Coronary artery (tissue), 2 donors: ENCODE measurements at regions not wholly inside any gene's neighbourhood (a gene's known extent, or its start where the extent isn't known, plus 50 kb on each side); places are given as distances from the start of the nearest gene placed in this dataset.
A peak's percentile ranks its signal among the peaks of the same experiment; 100 is the strongest.

Experiments used
- DNase-seq: peaks from one replicate; pipeline ENCODE4 v3.0.0-alpha.2; 2017; ENCODE audit warnings: low spot score
- H3K27ac ChIP-seq, 2 donors: fragments of 200-600 bp; sonication (generic); one replicate each; pipeline ENCODE4 v1.5.1; 2016 to 2019
- H3K4me3 ChIP-seq: fragments of 200-600 bp; sonication (generic); 2 replicates; pipeline ENCODE4 v1.5.1; 2016; ENCODE audit warnings: mild to moderate bottlenecking, moderate library complexity
- TF ChIP-seq, protein P1 (sequence below): fragments of 200-600 bp; sonication (generic); IDR thresholded peaks from one replicate; pipeline ENCODE4 v1.5.1; 2019; ENCODE audit warnings: antibody characterized with exemption

DNA sequence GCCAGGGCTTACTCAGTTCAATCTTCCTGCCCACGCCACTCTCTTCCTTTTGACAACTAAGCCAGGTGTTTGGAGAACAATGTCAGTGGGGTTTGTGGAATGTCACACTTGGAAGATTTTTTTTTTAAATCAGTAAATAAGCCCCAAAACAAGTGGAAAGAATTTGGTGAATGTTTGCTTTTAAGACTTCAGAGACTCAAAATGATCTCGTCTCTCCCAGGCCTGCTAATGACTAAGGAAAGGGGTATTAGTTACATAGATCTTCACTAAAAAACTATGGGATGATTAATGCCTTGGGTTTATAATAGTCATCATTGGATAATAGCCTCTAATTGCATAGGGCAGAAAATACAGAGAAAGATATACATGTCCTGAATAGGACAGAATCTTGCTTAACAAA lies 166.4 kb downstream of the DMRT2 start:
- TF ChIP-seq, protein P1, sequence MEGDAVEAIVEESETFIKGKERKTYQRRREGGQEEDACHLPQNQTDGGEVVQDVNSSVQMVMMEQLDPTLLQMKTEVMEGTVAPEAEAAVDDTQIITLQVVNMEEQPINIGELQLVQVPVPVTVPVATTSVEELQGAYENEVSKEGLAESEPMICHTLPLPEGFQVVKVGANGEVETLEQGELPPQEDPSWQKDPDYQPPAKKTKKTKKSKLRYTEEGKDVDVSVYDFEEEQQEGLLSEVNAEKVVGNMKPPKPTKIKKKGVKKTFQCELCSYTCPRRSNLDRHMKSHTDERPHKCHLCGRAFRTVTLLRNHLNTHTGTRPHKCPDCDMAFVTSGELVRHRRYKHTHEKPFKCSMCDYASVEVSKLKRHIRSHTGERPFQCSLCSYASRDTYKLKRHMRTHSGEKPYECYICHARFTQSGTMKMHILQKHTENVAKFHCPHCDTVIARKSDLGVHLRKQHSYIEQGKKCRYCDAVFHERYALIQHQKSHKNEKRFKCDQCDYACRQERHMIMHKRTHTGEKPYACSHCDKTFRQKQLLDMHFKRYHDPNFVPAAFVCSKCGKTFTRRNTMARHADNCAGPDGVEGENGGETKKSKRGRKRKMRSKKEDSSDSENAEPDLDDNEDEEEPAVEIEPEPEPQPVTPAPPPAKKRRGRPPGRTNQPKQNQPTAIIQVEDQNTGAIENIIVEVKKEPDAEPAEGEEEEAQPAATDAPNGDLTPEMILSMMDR, result no peak
- Histone ChIP-seq H3K4me3 (no peak overlapping the region), H3K27ac (no peak overlapping the region)
- DNase-seq, result no peak

DNA sequence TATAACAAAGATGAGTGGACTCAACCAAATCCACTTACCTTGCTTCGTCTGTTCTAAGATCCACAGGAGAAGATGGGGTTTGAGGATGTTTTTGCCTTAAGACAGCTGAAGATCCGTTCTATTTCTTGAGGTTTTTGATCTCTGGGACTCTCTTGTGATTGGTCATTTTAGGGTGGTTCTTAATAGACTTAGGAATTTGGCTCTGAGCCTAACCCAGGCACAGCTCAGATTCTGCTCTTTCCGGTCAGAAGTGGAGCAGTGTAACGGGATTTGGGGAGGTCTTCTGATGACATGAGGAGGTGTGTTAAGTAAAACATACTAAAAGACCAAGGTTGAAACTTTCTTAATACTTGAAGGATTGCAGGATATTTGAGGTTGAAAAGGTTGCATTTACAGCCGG lies 166.9 kb downstream of the DMRT2 start:
- no peak overlapping the region for H3K4me3 ChIP-seq
- TF ChIP-seq, protein P1, result no peak
- no peak overlapping the region for H3K27ac ChIP-seq
- no peak for DNase-seq

DNA sequence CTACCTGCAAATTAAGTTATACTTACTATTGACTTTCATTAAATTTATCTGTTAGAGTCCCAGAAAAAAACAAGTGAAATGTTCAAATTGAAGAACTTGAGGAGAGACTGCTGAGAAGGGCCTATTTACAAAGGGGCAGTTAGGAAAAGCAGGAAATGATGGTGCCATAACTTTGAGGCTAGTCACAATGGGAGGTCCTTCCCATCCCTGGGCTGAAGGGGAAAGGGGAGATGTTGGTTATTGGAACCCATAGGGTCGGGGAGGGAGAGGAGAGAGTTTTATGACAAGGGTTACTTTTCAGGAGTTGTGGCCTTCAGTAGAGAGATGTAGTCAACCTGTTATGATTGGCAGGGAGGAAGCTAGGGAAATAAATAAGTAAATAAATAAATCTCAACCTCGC lies 169.1 kb downstream of the DMRT2 start:
- TF ChIP-seq, protein P1, result no peak
- no peak overlapping the region for H3K4me3 ChIP-seq
- H3K27ac ChIP-seq, result no peak overlapping the region
- no peak for DNase-seq

DNA sequence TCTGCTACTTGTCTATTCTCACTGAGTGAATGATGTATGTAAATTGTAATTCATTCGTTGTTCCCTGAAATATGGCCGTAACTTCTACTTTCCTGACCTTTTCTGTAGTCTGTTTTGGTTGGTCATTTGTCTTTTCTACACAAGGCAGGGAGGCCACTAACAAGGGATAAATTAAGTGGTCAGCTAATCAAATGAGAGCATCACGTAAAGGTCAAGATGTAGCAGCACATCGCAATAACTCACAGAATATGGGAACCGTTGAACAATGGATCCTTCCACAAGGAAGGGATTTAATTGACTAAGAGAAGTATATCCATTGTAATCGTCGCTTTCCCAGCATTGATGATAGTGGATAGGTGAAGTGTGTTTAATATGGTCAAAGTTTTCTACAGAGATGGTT lies 171.1 kb downstream of the DMRT2 start:
- TF ChIP-seq, protein P1, result no peak
- DNase-seq, result no peak
- Histone ChIP-seq H3K27ac (no peak overlapping the region), H3K4me3 (no peak overlapping the region)

DNA sequence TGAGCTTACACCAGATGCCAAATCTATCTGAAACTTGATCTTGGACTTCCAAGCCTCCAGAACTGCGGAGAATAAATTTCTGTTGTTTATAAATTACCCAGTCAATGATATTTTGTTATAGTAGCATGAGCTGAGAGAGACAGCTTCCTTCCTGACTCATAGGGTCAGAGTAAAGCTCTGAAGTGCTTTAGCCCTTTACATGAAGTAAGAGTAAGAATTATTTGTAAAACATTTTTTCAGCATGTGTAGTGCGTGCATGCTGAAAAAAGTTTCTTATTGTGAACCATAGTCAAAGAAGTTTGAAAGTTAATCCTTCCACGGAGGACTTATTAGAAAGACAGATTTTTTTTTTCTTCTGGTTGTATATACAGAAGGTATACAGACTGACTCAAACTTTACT lies 172.4 kb downstream of the DMRT2 start:
- Histone ChIP-seq H3K4me3 (no peak overlapping the region), H3K27ac (no peak overlapping the region)
- TF ChIP-seq, protein P1, result no peak
- no peak for DNase-seq

DNA sequence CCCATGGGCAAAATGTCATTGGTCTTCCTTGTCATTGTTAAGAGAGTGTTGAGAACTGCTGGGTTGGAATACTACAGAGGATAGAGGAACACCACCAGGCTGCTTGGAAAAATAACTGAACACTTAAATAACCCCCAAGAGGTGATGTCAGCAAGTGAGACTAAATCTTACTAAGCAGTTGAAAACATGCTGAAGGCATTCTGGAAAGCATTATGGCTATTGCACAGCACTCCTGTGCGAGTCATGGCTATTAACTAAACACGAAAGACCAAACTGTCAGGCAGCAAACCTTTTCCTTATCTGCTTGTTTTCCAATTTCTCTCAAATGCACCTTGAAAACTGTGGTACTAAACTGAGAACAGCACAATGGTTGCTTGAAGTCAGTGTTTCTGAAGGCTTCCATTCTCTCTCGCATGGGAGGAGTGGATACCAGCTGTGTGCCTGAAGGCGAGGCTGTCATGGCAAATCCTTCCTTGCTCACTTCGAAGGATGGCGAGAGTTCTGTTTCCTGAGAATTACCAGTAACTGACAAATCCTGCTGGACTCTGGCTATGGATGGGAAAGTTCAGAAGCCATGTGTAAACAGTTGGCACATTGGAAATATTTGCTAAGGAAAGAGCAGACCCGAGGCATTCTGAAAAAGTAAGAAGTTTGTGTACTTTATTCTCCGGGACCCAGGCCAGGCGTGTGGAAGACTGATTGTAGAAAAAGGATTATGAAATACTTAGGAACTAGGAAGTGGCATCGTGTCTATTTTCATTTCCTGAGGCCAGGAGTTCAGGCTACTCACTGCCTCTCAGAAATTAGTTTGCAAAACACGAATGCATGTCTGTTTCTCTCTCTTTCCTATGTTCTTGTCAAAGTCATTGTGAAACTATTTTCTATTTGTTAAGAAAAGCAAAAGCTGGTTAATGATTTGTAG lies 182.1 kb downstream of the DMRT2 start:
- TF ChIP-seq, protein P1, result no peak
- Histone ChIP-seq H3K4me3 (peak overlapping the region; percentile 26), H3K27ac (peak overlapping the region in 1 of 2 donors; percentile 58)
- no peak for DNase-seq

DNA sequence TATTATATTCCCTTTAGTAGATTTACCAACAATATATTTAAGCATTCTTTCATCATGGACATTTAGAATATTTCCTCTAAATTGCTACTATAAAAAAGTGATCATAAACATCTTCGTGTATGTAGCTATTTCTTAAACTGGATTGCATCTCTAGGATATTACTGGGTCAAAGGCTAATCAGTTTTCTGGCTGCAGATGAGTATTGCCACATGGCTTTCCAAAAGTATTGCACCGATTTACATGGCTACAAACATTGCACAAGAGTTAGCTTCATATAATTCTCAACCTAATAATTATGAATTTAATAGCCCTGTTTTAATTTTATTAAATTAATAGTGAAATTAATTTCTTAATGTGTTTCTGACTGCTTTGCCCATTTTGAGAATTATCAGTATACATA lies 183.4 kb downstream of the DMRT2 start:
- TF ChIP-seq, protein P1, result no peak
- Histone ChIP-seq H3K27ac (no peak overlapping the region), H3K4me3 (no peak overlapping the region)
- DNase-seq, result no peak
